Panc1 (cell line): ENCODE measurements at regions not wholly inside any gene's neighbourhood (a gene's known extent, or its start where the extent isn't known, plus 50 kb on each side); places are given as distances from the start of the nearest gene placed in this dataset.

ENCODE experiments used
- CTCF ChIP-seq: fragments of 450-650 bp; IDR thresholded peaks from 2 replicates; pipeline ENCODE4 v1.5.1; 2017; ENCODE audit warnings: mild to moderate bottlenecking
- POLR2AphosphoS5 ChIP-seq: IDR thresholded peaks from 2 replicates; pipeline ENCODE4 v1.6.1; 2012; ENCODE audit warnings: mild to moderate bottlenecking, low read depth, low read length, moderate library complexity
- TCF7L2 ChIP-seq: IDR thresholded peaks from 2 replicates; pipeline ENCODE4 v1.6.1; 2011; ENCODE audit warnings: mild to moderate bottlenecking, low read depth, low read length, inconsistent platforms

GRCh38 chr22:45093609-45094008 is 70.1 kb upstream of the NUP50 start:
- TF ChIP-seq CTCF (no peak), POLR2AphosphoS5 (no peak), TCF7L2 (no peak)
